ENCODE measurements at regions not wholly inside any gene's neighbourhood (a gene's known extent, or its start where the extent isn't known, plus 50 kb on each side); places are given as distances from the start of the nearest gene placed in this dataset.

DNA sequence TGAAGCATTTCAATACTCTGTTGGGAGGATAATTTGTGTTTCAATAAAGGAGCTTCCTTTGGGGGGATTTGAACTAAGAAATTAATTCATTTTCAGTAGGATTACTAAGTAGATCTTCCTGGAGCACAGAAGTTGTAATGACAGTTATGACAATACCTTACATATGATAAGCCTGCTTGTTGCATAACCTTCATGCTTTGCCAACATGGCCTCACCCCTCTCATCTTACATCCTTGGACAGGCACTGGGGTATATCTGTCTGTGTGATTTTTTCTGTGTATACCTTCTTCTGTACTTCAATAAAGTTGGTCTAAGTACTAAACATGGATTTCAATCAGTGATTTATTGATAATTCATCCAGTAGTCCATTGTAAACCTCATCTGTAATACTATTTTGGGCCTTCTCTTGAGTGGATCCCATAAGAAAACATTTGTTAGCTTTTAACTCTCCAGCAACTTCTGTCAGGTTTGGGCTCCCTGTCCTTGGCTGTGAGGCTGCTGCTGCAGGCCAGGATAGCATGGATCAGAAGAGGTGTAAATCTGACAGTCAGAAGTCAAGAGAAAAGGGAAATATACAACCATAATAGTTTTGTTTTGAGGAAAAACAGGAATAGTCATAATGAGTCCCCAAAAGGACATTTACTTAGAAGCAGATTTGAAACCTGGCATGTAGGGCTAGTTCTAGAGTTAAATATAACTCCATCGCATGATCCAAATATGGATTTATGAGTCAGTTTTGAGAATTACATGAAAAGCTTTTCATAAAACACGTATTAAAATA is 422.2 kb downstream of the KLF5 start:
- Histone ChIP-seq H3K27ac (ENCODE audit: low read depth, low read length, poor library complexity, severe bottlenecking) (no peak overlapping the region), H3K9me3 (ENCODE audit: low read length) (no peaks in the 10 kb centered on the region), H4K20me1 (ENCODE audit: insufficient read depth, low read length) (no peaks in the 10 kb centered on the region), H3K4me2 (ENCODE audit: low read length) (no peak overlapping the region), H3K4me1 (ENCODE audit: insufficient read depth, low read length, poor library complexity, severe bottlenecking) (no peaks in the 10 kb centered on the region), H3K36me3 (ENCODE audit: insufficient read depth, low read length) (no peaks in the 10 kb centered on the region), H3K4me3 (ENCODE audit: low read depth, low read length, poor library complexity, severe bottlenecking) (no peak overlapping the region), H3K9me2 (ENCODE audit: insufficient read depth, low read length) (no peaks in the 10 kb centered on the region), H3K79me2 (ENCODE audit: insufficient read depth, low read depth, low read length) (no peaks in the 10 kb centered on the region), H2AFZ (ENCODE audit: low read length) (no peak overlapping the region)
- intact Hi-C loops (cut with micrococcal nuclease; ENCODE audit: unreplicated experiment) = no loop called here
- no TSS peak for BruUV-seq (replicated peaks)
- ChIA-PET CTCF (ENCODE audit: unreplicated experiment) (no interaction called here), POLR2A (no interaction called here)
- DNase-seq (ENCODE audit: low spot score) = no peak
- TF ChIP-seq EZH2phosphoT487 (IDR thresholded peaks at IDR 0.05; ENCODE audit: borderline replicate concordance, low read depth, low read length) (no peak), CTCF (conservative IDR thresholded peaks at IDR 0.05; ENCODE audit: low read length) (no peak)

- Histone ChIP-seq H2AFZ (ENCODE audit: low read length) (no peak overlapping the region), H3K4me1 (ENCODE audit: insufficient read depth, low read length, poor library complexity, severe bottlenecking) (no peaks in the 10 kb centered on the region), H3K27ac (ENCODE audit: low read depth, low read length, poor library complexity, severe bottlenecking) (no peak overlapping the region), H3K9me3 (ENCODE audit: low read length) (no peaks in the 10 kb centered on the region), H3K9me2 (ENCODE audit: insufficient read depth, low read length) (no peaks in the 10 kb centered on the region), H3K4me2 (ENCODE audit: low read length) (no peak overlapping the region), H3K4me3 (ENCODE audit: low read depth, low read length, poor library complexity, severe bottlenecking) (no peak overlapping the region), H4K20me1 (ENCODE audit: insufficient read depth, low read length) (no peaks in the 10 kb centered on the region), H3K79me2 (ENCODE audit: insufficient read depth, low read depth, low read length) (no peaks in the 10 kb centered on the region), H3K36me3 (ENCODE audit: insufficient read depth, low read length) (no peaks in the 10 kb centered on the region)
- ChIA-PET CTCF (ENCODE audit: unreplicated experiment) (no interaction called here), POLR2A (no interaction called here)
- no peak for DNase-seq (ENCODE audit: low spot score)
- TF ChIP-seq EZH2phosphoT487 (IDR thresholded peaks at IDR 0.05; ENCODE audit: borderline replicate concordance, low read depth, low read length) (no peak), CTCF (conservative IDR thresholded peaks at IDR 0.05; ENCODE audit: low read length) (no peak)
- intact Hi-C loops (cut with micrococcal nuclease; ENCODE audit: unreplicated experiment) = no loop called here
- BruUV-seq (replicated peaks) = no TSS peak
These were observed 421.1 kb downstream of the KLF5 start for GRCh38 chr13:73479856-73480255.

- no peak for TF ChIP-seq EZH2phosphoT487 (IDR thresholded peaks at IDR 0.05; ENCODE audit: borderline replicate concordance, low read depth, low read length)
- TF ChIP-seq CTCF (conservative IDR thresholded peaks at IDR 0.05; ENCODE audit: low read length) = no peak
- Histone ChIP-seq H4K20me1 (ENCODE audit: insufficient read depth, low read length) (no peaks in the 10 kb centered on the region), H3K79me2 (ENCODE audit: insufficient read depth, low read depth, low read length) (no peaks in the 10 kb centered on the region), H3K27ac (ENCODE audit: low read depth, low read length, poor library complexity, severe bottlenecking) (no peak overlapping the region), H3K36me3 (ENCODE audit: insufficient read depth, low read length) (no peaks in the 10 kb centered on the region), H3K4me1 (ENCODE audit: insufficient read depth, low read length, poor library complexity, severe bottlenecking) (no peaks in the 10 kb centered on the region), H3K4me3 (ENCODE audit: low read depth, low read length, poor library complexity, severe bottlenecking) (no peak overlapping the region), H3K9me3 (ENCODE audit: low read length) (no peaks in the 10 kb centered on the region), H2AFZ (ENCODE audit: low read length) (no peak overlapping the region), H3K9me2 (ENCODE audit: insufficient read depth, low read length) (no peaks in the 10 kb centered on the region), H3K4me2 (ENCODE audit: low read length) (no peak overlapping the region)
- ChIA-PET POLR2A (no interaction called here), CTCF (ENCODE audit: unreplicated experiment) (no interaction called here)
- no TSS peak for BruUV-seq (replicated peaks)
- intact Hi-C loops (cut with micrococcal nuclease; ENCODE audit: unreplicated experiment) = no loop called here
- DNase-seq (ENCODE audit: low spot score) = no peak
These were observed 420.5 kb downstream of the KLF5 start for GRCh38 chr13:73479351-73479750.
